ENCODE measurements at regions not wholly inside any gene's neighbourhood (a gene's known extent, or its start where the extent isn't known, plus 50 kb on each side); places are given as distances from the start of the nearest gene placed in this dataset.
"Not testable (repeated sequence)": the region's sequence is repeated elsewhere in the genome, so short reads cannot be mapped to it uniquely, and the experiment has no call there.

DNA sequence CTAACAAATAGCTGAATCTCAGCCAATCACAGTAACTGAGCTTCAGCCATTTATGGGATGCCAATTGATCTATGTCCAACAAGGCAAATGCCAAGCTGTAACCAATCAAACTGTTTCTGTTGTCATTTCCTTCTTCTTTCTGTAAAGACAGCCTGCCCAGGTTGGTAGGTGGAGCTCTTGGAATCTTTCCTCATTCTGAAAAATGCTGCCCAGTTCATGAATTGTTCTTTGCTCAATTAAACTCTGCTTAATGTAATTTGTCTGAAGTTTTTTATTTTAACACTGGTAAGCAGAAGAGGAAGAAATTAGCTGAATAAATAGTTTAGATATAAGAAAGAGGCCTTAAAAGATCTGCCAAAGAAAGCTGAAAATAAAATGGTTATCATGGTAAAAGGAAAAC is 1235.6 kb downstream of the EFNA5 start:
- ATAC-seq (no peak), DNase-seq (no peak)
- H3K4me1 Mint-ChIP-seq = no peaks in the 10 kb centered on the region
- H3K36me3 Mint-ChIP-seq = no peaks in the 10 kb centered on the region
- no peak overlapping the region for H3K27ac Mint-ChIP-seq
- POLR2A ChIA-PET = no interaction called here
- no peaks in the 10 kb centered on the region for H3K27me3 Mint-ChIP-seq
- peaks cover 0 to 12% (median 6%) of the 10 kb centered on the region in 9 donors for H3K9me3 Mint-ChIP-seq
- no peak overlapping the region for H3K4me3 Mint-ChIP-seq

GRCh38 chr5:106430733-106431132 is 1240.0 kb downstream of the EFNA5 start:
- H3K36me3 Mint-ChIP-seq, H3K27me3 Mint-ChIP-seq, ATAC-seq, DNase-seq, H3K4me1 Mint-ChIP-seq, POLR2A ChIA-PET, H3K4me3 Mint-ChIP-seq, H3K27ac Mint-ChIP-seq: not testable (repeated sequence)
- H3K9me3 Mint-ChIP-seq = peaks cover 0 to 12% (median 6%) of the 10 kb centered on the region in 9 donors

GRCh38 chr5:106423109-106423897 is 1247.4 kb downstream of the EFNA5 start:
- Mint-ChIP-seq H3K36me3 (no peaks in the 10 kb centered on the region), H3K4me3 (no peak overlapping the region), H3K27me3 (no peaks in the 10 kb centered on the region), H3K9me3 (peaks cover 0 to 32% (median 1%) of the 10 kb centered on the region in 9 donors), H3K27ac (no peak overlapping the region), H3K4me1 (no peaks in the 10 kb centered on the region)
- DNase-seq (peak in 1 of 10 donors; percentile 43), ATAC-seq (peak in 1 of 2 donors; percentile 18)
- POLR2A ChIA-PET = no interaction called here

GRCh38 chr5:106420102-106420501 is 1250.6 kb downstream of the EFNA5 start:
- no peak for DNase-seq
- Mint-ChIP-seq H3K4me1 (no peaks in the 10 kb centered on the region), H3K9me3 (peaks cover 0 to 44% (median 2%) of the 10 kb centered on the region in 9 donors), H3K27me3 (no peaks in the 10 kb centered on the region), H3K4me3 (no peak overlapping the region), H3K36me3 (no peaks in the 10 kb centered on the region), H3K27ac (no peak overlapping the region)
- POLR2A ChIA-PET = no interaction called here
- ATAC-seq = no peak

GRCh38 chr5:106418196-106418595 is 1252.5 kb downstream of the EFNA5 start:
- POLR2A ChIA-PET = no interaction called here
- no peaks in the 10 kb centered on the region for H3K36me3 Mint-ChIP-seq

GRCh38 chr5:106417566-106417965 is 1253.2 kb downstream of the EFNA5 start:
- Mint-ChIP-seq H3K27ac (no peak overlapping the region), H3K4me3 (no peak overlapping the region), H3K4me1 (no peaks in the 10 kb centered on the region), H3K9me3 (peaks cover 0 to 36% (median 3%) of the 10 kb centered on the region in 9 donors), H3K36me3 (no peaks in the 10 kb centered on the region), H3K27me3 (no peaks in the 10 kb centered on the region)
- POLR2A ChIA-PET = no interaction called here
- no peak for DNase-seq
- ATAC-seq = no peak

More at GRCh38 chr5:106418196-106418595, 1252.5 kb downstream of the EFNA5 start:
- H3K4me1 Mint-ChIP-seq = no peaks in the 10 kb centered on the region
- DNase-seq = no peak
- no peak overlapping the region for H3K27ac Mint-ChIP-seq
- H3K27me3 Mint-ChIP-seq = no peaks in the 10 kb centered on the region
- ATAC-seq = no peak
- H3K9me3 Mint-ChIP-seq = peaks cover 0 to 33% (median 3%) of the 10 kb centered on the region in 9 donors
- H3K4me3 Mint-ChIP-seq = no peak overlapping the region

DNA sequence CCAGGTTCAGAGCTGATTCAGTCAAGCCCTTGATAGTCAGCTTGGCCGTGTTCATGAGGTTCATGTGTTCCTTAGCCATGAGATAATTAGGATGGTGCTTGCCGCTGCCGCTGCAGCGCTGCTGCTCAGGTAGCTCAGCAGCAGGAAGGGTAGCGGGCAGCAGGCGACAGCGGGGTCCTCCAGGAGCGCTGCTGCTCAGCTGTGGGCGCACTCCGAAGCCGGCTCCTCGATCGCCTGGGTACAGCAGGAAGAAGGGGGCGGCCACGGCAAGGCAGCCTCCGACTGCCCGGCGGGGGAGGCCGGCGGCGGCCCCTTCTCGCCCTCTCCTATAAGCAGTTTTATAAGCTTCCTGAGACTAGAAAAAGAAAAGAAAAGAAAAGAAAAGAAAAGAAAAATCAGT is 1253.6 kb downstream of the EFNA5 start:
- no peaks in the 10 kb centered on the region for H3K4me1 Mint-ChIP-seq
- POLR2A ChIA-PET = no interaction called here

GRCh38 chr5:106415541-106415940 is 1255.2 kb downstream of the EFNA5 start:
- Mint-ChIP-seq H3K27ac (no peak overlapping the region), H3K4me3 (no peak overlapping the region), H3K9me3 (peaks cover 0 to 22% (median 3%) of the 10 kb centered on the region in 9 donors), H3K27me3 (no peaks in the 10 kb centered on the region), H3K4me1 (no peaks in the 10 kb centered on the region), H3K36me3 (no peaks in the 10 kb centered on the region)
- ATAC-seq = no peak
- DNase-seq = no peak
- POLR2A ChIA-PET = no interaction called here

More for the DNA sequence above, 1253.6 kb downstream of the EFNA5 start:
- Mint-ChIP-seq H3K36me3 (no peaks in the 10 kb centered on the region), H3K9me3 (peaks cover 0 to 36% (median 3%) of the 10 kb centered on the region in 9 donors), H3K27ac (no peak overlapping the region), H3K4me3 (no peak overlapping the region), H3K27me3 (no peaks in the 10 kb centered on the region)
- ATAC-seq = no peak
- DNase-seq = no peak

DNA sequence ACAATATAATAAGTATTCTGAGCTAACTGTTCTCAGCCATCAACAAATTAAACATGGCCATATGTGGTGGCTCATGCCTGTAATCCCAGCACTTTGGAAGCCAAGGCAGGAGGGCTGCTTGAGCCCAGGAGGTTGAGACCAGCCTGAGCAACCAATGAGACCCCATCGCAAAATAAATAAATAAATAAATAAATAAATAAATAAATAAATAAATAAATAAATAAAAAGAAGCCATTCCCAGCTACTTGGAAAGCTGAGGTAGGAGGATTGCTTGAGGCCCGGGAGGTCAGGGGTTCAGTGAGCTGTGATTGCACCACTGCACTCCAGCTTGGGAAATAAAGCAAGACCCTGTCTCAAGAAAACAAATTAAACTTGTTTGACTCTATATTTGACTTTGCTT is 1256.4 kb downstream of the EFNA5 start:
- H3K27ac Mint-ChIP-seq = no peak overlapping the region

DNA sequence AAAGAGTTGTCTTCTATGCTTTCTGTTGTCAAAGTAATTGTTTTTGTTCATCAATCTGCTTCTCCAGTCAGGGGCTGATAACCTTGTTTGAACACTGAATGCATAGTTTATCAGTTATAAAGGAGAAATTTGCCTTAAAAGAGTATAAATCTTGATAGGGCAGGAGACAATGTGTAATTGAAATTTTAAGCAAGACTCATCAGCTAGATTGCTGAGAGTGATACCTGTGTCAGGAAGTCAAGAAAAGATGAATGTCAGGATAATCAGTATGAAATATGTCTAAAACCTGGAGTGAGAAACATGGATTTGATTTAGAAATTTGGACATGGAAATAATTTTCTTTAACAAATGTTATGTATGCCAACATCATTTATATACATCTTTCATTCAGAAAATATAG is 1258.1 kb downstream of the EFNA5 start:
- Mint-ChIP-seq H3K4me1 (no peaks in the 10 kb centered on the region), H3K36me3 (no peaks in the 10 kb centered on the region), H3K27me3 (no peaks in the 10 kb centered on the region), H3K27ac (no peak overlapping the region), H3K9me3 (peaks cover 0 to 22% (median 4%) of the 10 kb centered on the region in 9 donors), H3K4me3 (no peak overlapping the region)
- DNase-seq (no peak), ATAC-seq (no peak)
- POLR2A ChIA-PET = no interaction called here

More for the DNA sequence above, 1256.4 kb downstream of the EFNA5 start:
- Mint-ChIP-seq H3K4me1 (no peaks in the 10 kb centered on the region), H3K4me3 (no peak overlapping the region), H3K27me3 (no peaks in the 10 kb centered on the region), H3K36me3 (no peaks in the 10 kb centered on the region), H3K9me3 (peaks cover 0 to 22% (median 4%) of the 10 kb centered on the region in 9 donors)
- DNase-seq = no peak
- POLR2A ChIA-PET = no interaction called here
- ATAC-seq = no peak

DNA sequence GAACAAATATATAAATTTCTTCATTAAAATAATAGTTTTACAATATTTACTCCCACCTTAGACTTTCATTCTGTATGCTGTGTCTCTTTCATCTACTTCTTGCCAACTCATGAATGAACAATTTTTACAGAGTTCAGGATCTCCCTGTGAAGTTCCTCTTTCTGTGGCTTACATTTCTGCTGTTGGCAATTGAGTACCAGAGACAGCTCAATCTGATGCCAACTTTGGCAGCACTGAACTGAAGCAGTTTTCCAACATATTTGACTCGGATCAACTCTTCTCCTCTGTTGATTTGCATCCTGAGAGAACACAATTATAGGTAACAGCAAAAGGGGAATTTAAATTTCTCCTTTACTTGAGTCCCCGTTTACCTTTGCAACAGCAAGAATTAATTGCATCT is 1262.2 kb downstream of the EFNA5 start:
- Mint-ChIP-seq H3K4me3 (no peak overlapping the region), H3K9me3 (peaks cover 0 to 9% (median 4%) of the 10 kb centered on the region in 9 donors), H3K4me1 (no peaks in the 10 kb centered on the region), H3K27ac (no peak overlapping the region), H3K36me3 (no peaks in the 10 kb centered on the region), H3K27me3 (no peaks in the 10 kb centered on the region)
- DNase-seq (no peak), ATAC-seq (no peak)
- POLR2A ChIA-PET = no interaction called here

GRCh38 chr5:106408141-106408540 is 1262.6 kb downstream of the EFNA5 start:
- no peaks in the 10 kb centered on the region for H3K36me3 Mint-ChIP-seq
- H3K4me3 Mint-ChIP-seq = no peak overlapping the region
- ATAC-seq (no peak), DNase-seq (no peak)
- H3K9me3 Mint-ChIP-seq = peaks cover 0 to 9% (median 4%) of the 10 kb centered on the region in 9 donors
- no peaks in the 10 kb centered on the region for H3K27me3 Mint-ChIP-seq
- POLR2A ChIA-PET = no interaction called here
- no peak overlapping the region for H3K27ac Mint-ChIP-seq
- no peaks in the 10 kb centered on the region for H3K4me1 Mint-ChIP-seq

DNA sequence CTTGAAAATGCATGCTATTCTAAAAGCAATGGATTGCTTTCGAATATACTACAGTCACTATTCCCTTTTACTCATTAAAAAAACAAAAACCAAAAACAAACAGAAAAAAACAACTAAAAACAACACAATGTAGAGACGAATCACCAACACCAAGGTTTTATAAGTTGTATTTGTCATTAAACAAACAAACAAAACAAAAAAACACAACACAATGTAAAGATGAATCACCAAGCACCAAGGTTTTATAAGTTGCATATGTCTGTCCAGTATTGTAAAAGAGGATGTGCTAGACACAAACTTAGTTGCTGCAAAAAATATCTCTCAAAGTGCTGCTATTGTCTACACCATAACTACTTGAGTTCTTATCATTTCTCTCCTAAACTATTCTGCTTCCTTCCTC is 1269.2 kb downstream of the EFNA5 start:
- POLR2A ChIA-PET = no interaction called here
- ATAC-seq (no peak), DNase-seq (no peak)
- H3K4me3 Mint-ChIP-seq = no peak overlapping the region
- no peaks in the 10 kb centered on the region for H3K27me3 Mint-ChIP-seq
- no peaks in the 10 kb centered on the region for H3K4me1 Mint-ChIP-seq
- peaks cover 0 to 10% (median 0%) of the 10 kb centered on the region in 9 donors for H3K9me3 Mint-ChIP-seq
- H3K27ac Mint-ChIP-seq = no peak overlapping the region
- no peaks in the 10 kb centered on the region for H3K36me3 Mint-ChIP-seq

GRCh38 chr5:106399391-106399790 is 1271.3 kb downstream of the EFNA5 start:
- H3K4me1 Mint-ChIP-seq = no peaks in the 10 kb centered on the region
- ATAC-seq (no peak), DNase-seq (no peak)
- no peaks in the 10 kb centered on the region for H3K36me3 Mint-ChIP-seq
- peaks cover 0 to 12% (median 4%) of the 10 kb centered on the region in 9 donors for H3K9me3 Mint-ChIP-seq
- no peak overlapping the region for H3K4me3 Mint-ChIP-seq
- no peaks in the 10 kb centered on the region for H3K27me3 Mint-ChIP-seq
- POLR2A ChIA-PET = no interaction called here
- H3K27ac Mint-ChIP-seq = no peak overlapping the region

Measured in naive thymus-derived CD8-positive, alpha-beta T cell (primary cell).